GM12878 (cell line): ENCODE measurements at regions not wholly inside any gene's neighbourhood (a gene's known extent, or its start where the extent isn't known, plus 50 kb on each side); places are given as distances from the start of the nearest gene placed in this dataset.

Experiments used
- ATAC-seq: fragments of 200-7000 bp; cut with Tn5 transposase; 3 replicates; pipeline ENCODE4 v1.9.1; 2020; ENCODE audit warnings: mild to moderate bottlenecking, moderate library complexity
- BruUV-seq: library from RNA; stranded (reverse); fragments of 400-500 nt; replicated peaks from 2 replicates; lab custom pipeline; 2021; lab: Mats Ljungman, UMichigan
- CTCF ChIA-PET: fragments of 300-600 bp; sonication (Branson Sonifier 250); formaldehyde crosslinking; extraction: SDS; loops from one replicate; lab custom pipeline; 2021; ENCODE audit warnings: inconsistent platforms; lab: Yijun Ruan, JAX
- POLR2A ChIA-PET: fragments of 350-600 bp; formaldehyde crosslinking; extraction: SDS; loops from one replicate; lab custom pipeline; 2021; ENCODE audit warnings: inconsistent platforms; lab: Charles Lee
- RAD21 ChIA-PET: fragments of 300-600 bp; sonication (Branson Sonifier 250); formaldehyde crosslinking; loops from one replicate; lab custom pipeline; 2023; ENCODE audit warnings: antibody characterized with exemption; ENCODE audit not compliant: unreplicated experiment; lab: Charles Lee
- SMC1A ChIA-PET: fragments of 300-600 bp; sonication (Branson Sonifier 250); formaldehyde crosslinking; loops from one replicate; lab custom pipeline; 2023; ENCODE audit not compliant: unreplicated experiment, uncharacterized antibody; lab: Charles Lee
- DNase-seq: peaks from one replicate; pipeline ENCODE4 v3.0.0-alpha.2; 2011; ENCODE audit warnings: low read depth, low spot score
- FAIRE-seq: peaks from 3 replicates; lab custom pipeline; 2011; peaks lifted over from hg19 to GRCh38; lab: Jason Lieb, UNC
- H2AFZ ChIP-seq: 2 replicates; pipeline ENCODE4 v1.6.0; 2011; ENCODE audit warnings: low read depth, low read length, control low read depth; ENCODE audit not compliant: control insufficient read depth
- H3K27ac ChIP-seq: 2 replicates; pipeline ENCODE4 v1.5.1; 2011; ENCODE audit warnings: control low read depth; ENCODE audit not compliant: control insufficient read depth, insufficient read depth
- H3K27me3 ChIP-seq, 2 experiments: replicated peaks in 1 of 2; 2 replicates each; pipeline versions ENCODE4 v1.6.0 to v1.6.1; 2011; ENCODE audit warnings: low read length in 1 of 2; ENCODE audit not compliant: control insufficient read depth in 2 of 2, insufficient read depth in 2 of 2
- H3K36me3 ChIP-seq, 2 experiments: 2 replicates each; pipeline ENCODE4 v1.5.1; 2011; ENCODE audit warnings: low read length in 1 of 2; ENCODE audit not compliant: control insufficient read depth in 2 of 2, insufficient read depth in 2 of 2
- H3K4me1 ChIP-seq: 2 replicates; pipeline ENCODE4 v1.6.1; 2011; ENCODE audit warnings: mild to moderate bottlenecking, low read length, moderate library complexity, mixed read lengths; ENCODE audit not compliant: control insufficient read depth, insufficient read depth
- H3K4me2 ChIP-seq: 2 replicates; pipeline ENCODE4 v1.6.0; 2011; ENCODE audit warnings: control low read depth; ENCODE audit not compliant: control insufficient read depth, insufficient read depth
- H3K4me3 ChIP-seq: fragments of 200-600 bp; sonication (generic); 2 replicates; pipeline ENCODE4 v1.5.1; 2016
- H3K79me2 ChIP-seq: 2 replicates; pipeline ENCODE4 v1.6.0; 2011; ENCODE audit warnings: low read length; ENCODE audit not compliant: control insufficient read depth, insufficient read depth
- H3K9ac ChIP-seq: 2 replicates; pipeline ENCODE4 v1.8.0; 2011; ENCODE audit warnings: low read length, control low read depth, mixed read lengths; ENCODE audit not compliant: control insufficient read depth, insufficient read depth
- H3K9me3 ChIP-seq: replicated peaks from 3 replicates; pipeline ENCODE4 v1.5.1; 2011; ENCODE audit warnings: mild to moderate bottlenecking, low read length; ENCODE audit not compliant: control insufficient read depth, insufficient read depth
- H4K20me1 ChIP-seq: 2 replicates; pipeline ENCODE4 v1.6.0; 2011; ENCODE audit not compliant: control insufficient read depth, insufficient read depth
- BACH1 ChIP-seq: fragments of 450-650 bp; IDR thresholded peaks from 2 replicates; pipeline ENCODE4 v1.6.1; 2017; ENCODE audit warnings: mild to moderate bottlenecking, borderline replicate concordance
- BMI1 ChIP-seq: fragments of 450-650 bp; IDR thresholded peaks from 2 replicates; pipeline ENCODE4 v1.6.1; 2016; ENCODE audit warnings: mild to moderate bottlenecking, moderate library complexity, borderline replicate concordance
- CTCF ChIP-seq, 3 experiments: IDR thresholded peaks in 2 of 3; conservative IDR thresholded peaks in 1 of 3; 2 replicates each; pipeline ENCODE4 v1.5.1; 2011; ENCODE audit warnings: low read depth in 3 of 3, low read length in 3 of 3, mild to moderate bottlenecking in 3 of 3, control low read depth in 2 of 3, moderate library complexity in 2 of 3, inconsistent platforms in 1 of 3, mixed read lengths in 1 of 3; ENCODE audit not compliant: control insufficient read depth in 2 of 3, insufficient read depth in 1 of 3; ENCODE audit errors: extremely low read depth in 1 of 3
- ETV6 ChIP-seq, 2 experiments: fragments of 450-650 bp in 1 of 2; IDR thresholded peaks in 1 of 2; conservative IDR thresholded peaks in 1 of 2; 2 replicates each; pipeline ENCODE4 v1.6.1; 2014; ENCODE audit warnings: antibody characterized with exemption in 1 of 2, borderline replicate concordance in 1 of 2, low read depth in 1 of 2, mild to moderate bottlenecking in 1 of 2, moderate library complexity in 1 of 2
- JUND ChIP-seq: IDR thresholded peaks from 2 replicates; pipeline ENCODE4 v1.6.1; 2012; ENCODE audit warnings: low read depth, mild to moderate bottlenecking, low read length, improper control_type of control experiment, moderate library complexity
- MTA2 ChIP-seq: fragments of 450-650 bp; IDR thresholded peaks from 2 replicates; pipeline ENCODE4 v1.6.1; 2016; ENCODE audit warnings: low read depth, mild to moderate bottlenecking, moderate library complexity
- RAD21 ChIP-seq: IDR thresholded peaks from 2 replicates; pipeline ENCODE4 v1.6.1; 2011; ENCODE audit warnings: mild to moderate bottlenecking, low read depth, low read length, moderate library complexity; ENCODE audit not compliant: insufficient read depth
- RELA ChIP-seq: fragments of 450-650 bp; IDR thresholded peaks from 2 replicates; pipeline ENCODE4 v1.8.0; 2014; ENCODE audit warnings: borderline replicate concordance; ENCODE audit not compliant: partially characterized antibody
- SIN3A ChIP-seq: IDR thresholded peaks from 2 replicates; pipeline ENCODE4 v1.6.1; 2012; ENCODE audit warnings: low read depth, low read length, improper control_type of control experiment
- SKIL ChIP-seq: fragments of 450-650 bp; IDR thresholded peaks from 2 replicates; pipeline ENCODE4 v1.6.1; 2017; ENCODE audit warnings: mild to moderate bottlenecking, low read depth, inconsistent platforms; ENCODE audit not compliant: poor library complexity, severe bottlenecking
- ZNF274 ChIP-seq: IDR thresholded peaks from one replicate; pipeline ENCODE4 v1.8.0; 2011; ENCODE audit not compliant: insufficient read length, insufficient read depth
- WGBS: methylation state at CpG from one replicate; pipeline ENCODE4 v1.1.6; 2016; ENCODE audit warnings: low lambda C conversion rate; ENCODE audit not compliant: insufficient replicate concordance, insufficient coverage; ENCODE audit errors: missing lambda C conversion rate; 5-methylcytosine and 5-hydroxymethylcytosine counted together
- in situ Hi-C: fragments of 300-500 bp; cut with MboI; formaldehyde crosslinking; loops from 9 replicates; pipeline ENCODE4 v1.14.3; 2018; ENCODE audit warnings: mixed read lengths
- intact Hi-C: fragments of 100-400 bp; cut with micrococcal nuclease; formaldehyde crosslinking; loops from one replicate; pipeline ENCODE4 v1.14.2; 2022; ENCODE audit not compliant: unreplicated experiment

- TF ChIP-seq BMI1 (no peak), JUND (no peak), BACH1 (no peak), ZNF274 (no peak), RELA (no peak)
Observed at GRCh38 chr2:20917287-20917660, 94.4 kb upstream of the LDAH start (continued).

- intact Hi-C loops (no loop called here), in situ Hi-C loops (no loop called here)
Observed at GRCh38 chr2:20916604-20917286, 93.8 kb upstream of the LDAH start.

More at GRCh38 chr2:20916604-20917286, 93.8 kb upstream of the LDAH start:
- H4K20me1 ChIP-seq = no peaks in the 10 kb centered on the region
- POLR2A ChIA-PET = no interaction called here
- no peak overlapping the region for H3K4me2 ChIP-seq
- no peak overlapping the region for H2AFZ ChIP-seq
- no peak overlapping the region for H3K4me3 ChIP-seq
- FAIRE-seq = no peak
- CTCF ChIA-PET = interaction anchor here (0.6 to 1.5 kb wide), 3 partner anchors 47 to 1964 kb away, joined by 3 to 4 read pairs (median 3); no protein-coding TSS in a partner anchor
- 34% methylated on average over 7 of the region's 7 CpGs for WGBS
- no peak for ATAC-seq
- TF ChIP-seq RELA = no peak
- TF ChIP-seq SKIL = no peak
- peak in 1 of 3 experiments; percentile 15; a peak in 1 of 6 replicates for TF ChIP-seq CTCF (IDR thresholded peaks at IDR 0.05 in 2 of 3, conservative IDR thresholded peaks at IDR 0.05 in 1 of 3; ENCODE audit: control insufficient read depth in 2 of 3, extremely low read depth in 1 of 3, insufficient read depth in 1 of 3, low read depth in 3 of 3, low read length in 3 of 3)
- TF ChIP-seq MTA2 = no peak
- no peak for TF ChIP-seq SIN3A
- TF ChIP-seq RAD21 = peak; percentile 43; the same call in 1 of the 2 replicates
- no peak for TF ChIP-seq ETV6 (conservative IDR thresholded peaks at IDR 0.05 in 1 of 2, IDR thresholded peaks at IDR 0.05 in 1 of 2; ENCODE audit: borderline replicate concordance in 1 of 2, low read depth in 1 of 2)
- no peak overlapping the region for H3K9ac ChIP-seq
- SMC1A ChIA-PET = interaction anchor here (1.5 kb wide), 1 partner anchor 135 kb away, joined by 4 read pairs; no protein-coding TSS in a partner anchor
- H3K27me3 ChIP-seq = peaks cover 0 to 4% of the 10 kb centered on the region in 2 experiments; a peak in 1 of 4 replicates
- H3K4me1 ChIP-seq = no peaks in the 10 kb centered on the region
- no peaks in the 10 kb centered on the region for H3K9me3 ChIP-seq
- H3K36me3 ChIP-seq = no peaks in the 10 kb centered on the region
- no peaks in the 10 kb centered on the region for H3K79me2 ChIP-seq
- RAD21 ChIA-PET = no interaction called here
- no TSS peak for BruUV-seq
- no peak overlapping the region for H3K27ac ChIP-seq
- DNase-seq = no peak
